ENCODE measurements at regions not wholly inside any gene's neighbourhood (a gene's known extent, or its start where the extent isn't known, plus 50 kb on each side); places are given as distances from the start of the nearest gene placed in this dataset.
"Not testable (repeated sequence)": the region's sequence is repeated elsewhere in the genome, so short reads cannot be mapped to it uniquely, and the experiment has no call there.

GRCh38 chr4:89491761-89492160, 184.2 kb upstream of the GPRIN3 start:
- no peak for DNase-seq

DNA sequence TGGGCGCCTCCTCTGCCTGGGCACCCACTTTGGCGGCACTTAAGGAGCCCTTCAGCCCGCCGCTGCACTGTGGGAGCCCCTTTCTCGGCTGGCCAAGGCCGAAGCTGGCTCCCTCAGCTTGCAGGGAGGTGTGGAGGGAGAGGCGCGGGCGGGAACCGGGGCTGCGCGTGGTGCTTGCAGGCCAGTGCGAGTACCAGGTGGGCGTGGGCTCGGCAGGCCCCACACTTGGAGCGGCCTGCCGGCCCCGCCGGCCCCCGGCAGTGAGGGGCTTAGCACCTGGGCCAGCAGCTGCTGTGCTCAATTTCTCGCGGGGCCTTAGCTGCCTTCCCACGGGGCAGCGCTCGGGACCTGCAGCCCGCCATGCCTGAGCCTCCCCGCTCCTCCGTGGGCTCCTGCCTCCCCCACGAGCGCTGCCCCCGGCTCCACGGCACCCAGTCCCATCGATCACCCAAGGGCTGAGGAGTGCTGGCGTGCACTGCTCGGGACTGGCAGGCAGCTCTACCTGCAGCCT, 182.4 kb upstream of the GPRIN3 start:
- DNase-seq: not testable (repeated sequence)

DNA sequence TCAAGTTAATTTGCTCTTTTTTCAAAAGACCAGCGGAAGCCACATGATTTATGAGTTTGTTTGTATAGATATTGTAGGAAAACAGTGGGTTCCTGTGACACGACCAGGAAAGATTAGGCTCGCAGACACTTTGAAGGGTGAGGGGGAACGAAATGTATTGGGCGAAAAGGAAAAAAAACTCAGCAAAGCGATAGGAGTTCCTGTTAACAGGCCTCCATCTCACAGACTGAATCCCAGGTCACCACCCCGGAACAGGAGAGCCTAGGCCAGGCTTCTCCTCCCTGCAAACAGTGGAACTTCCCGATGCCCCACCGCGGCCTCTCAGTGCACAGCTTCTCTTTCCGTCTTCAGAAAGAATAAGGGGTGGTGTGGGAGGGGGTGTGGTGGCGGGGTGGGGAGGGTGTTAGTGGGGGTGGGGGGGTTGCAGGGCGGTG, 181.8 kb upstream of the GPRIN3 start:
- DNase-seq: no peak

DNA sequence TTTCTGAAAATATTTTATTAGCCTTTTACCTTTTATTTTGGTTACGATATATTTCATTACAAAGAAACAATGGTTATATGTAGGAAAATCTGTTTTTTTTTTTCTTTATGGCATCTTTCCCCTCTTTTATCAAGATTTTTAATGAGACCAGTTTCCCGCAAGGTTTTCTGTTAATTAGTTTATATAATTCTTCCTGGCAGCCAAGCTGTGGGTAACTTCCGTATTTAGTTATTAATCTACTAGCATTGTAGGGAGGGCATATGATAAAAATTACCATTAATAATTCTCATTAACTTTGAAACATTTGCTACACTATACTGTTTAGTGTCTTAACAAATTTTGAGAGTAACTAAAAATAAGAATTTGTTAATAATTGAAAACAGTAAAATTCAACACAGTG, 181.1 kb upstream of the GPRIN3 start:
- no peak for DNase-seq

GRCh38 chr4:89486673-89487072, 179.1 kb upstream of the GPRIN3 start:
- no peak for DNase-seq

DNA sequence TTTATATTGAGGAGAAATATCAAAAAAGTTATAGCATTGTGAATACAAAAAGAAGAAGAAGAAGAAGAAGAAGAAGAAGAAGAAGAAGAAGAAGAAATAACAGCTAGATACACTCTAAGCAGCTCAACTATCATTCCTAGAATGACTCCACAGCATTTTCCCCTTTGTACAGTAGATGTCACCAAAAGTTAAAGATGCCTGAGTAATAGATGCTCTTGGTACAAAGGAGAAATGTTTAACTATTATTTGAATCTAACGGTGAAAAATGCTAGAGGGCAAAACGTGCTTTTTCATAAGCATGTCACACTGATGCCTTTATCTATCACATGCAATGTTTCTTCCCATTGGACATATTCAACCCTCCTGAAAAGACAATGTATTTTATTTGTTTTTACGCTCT, 178.4 kb upstream of the GPRIN3 start:
- DNase-seq: no peak

DNA sequence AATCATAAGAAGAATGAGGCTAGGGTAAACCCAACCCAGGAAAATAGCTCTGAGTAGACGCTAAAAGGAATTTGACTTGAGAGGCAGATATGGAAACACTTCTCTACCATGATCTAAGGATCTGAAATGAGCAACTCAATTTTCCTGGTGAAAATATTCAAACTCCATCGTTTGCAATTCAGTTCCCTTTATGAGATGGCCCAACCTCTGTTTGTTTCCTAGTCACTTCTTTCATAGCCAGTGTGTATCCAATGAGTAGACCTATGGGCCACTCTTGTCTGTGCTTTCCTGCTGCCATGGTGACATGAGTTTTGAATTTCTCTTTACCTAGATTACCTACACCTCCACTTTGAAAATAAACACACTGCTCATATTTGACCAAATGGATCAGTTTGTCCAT, 176.2 kb upstream of the GPRIN3 start:
- no peak for DNase-seq

- no peak for DNase-seq
Measured at GRCh38 chr4:89482926-89483595, 175.5 kb upstream of the GPRIN3 start.

- DNase-seq: no peak
Measured at GRCh38 chr4:89482251-89482650, 174.7 kb upstream of the GPRIN3 start.

- DNase-seq: peak; percentile 48
Measured at GRCh38 chr4:89469930-89470375, 162.4 kb upstream of the GPRIN3 start.

DNA sequence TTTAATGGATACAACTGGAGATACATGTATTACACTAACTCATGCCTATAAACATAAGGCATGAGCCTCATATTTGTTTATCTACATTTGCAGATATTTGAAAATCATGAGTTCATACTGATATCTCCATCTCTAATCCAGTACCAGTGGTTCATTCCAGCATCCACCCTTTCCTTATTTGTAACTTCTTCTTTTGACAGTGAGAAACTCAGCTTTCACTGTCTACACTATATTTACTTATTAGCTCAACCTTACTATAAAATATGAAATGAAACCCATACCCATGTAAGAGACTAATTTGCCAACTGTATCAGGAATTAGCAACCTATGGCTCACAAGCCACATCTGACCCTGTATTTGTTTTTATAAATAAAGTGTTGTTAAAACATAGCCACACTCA, 161.9 kb upstream of the GPRIN3 start:
- no peak for DNase-seq

DNA sequence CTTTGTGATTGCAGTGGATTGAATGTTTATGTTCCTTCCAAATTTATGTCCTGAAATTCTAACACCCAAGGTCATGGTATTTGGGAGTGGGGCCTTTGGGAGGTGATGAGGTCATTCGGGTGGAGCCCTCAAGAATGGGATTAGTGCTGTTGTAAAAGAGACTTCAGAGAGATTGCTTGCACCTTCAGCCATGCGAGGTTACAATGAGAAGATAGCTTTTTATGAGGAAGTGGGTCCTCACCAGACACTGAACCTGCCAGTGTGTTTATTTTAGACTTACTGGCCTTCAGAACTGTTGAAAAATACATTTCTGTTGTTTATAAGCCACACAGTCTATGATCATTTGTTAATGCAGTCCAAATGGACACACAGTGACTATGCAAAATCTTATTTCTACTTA, 161.0 kb upstream of the GPRIN3 start:
- no peak for DNase-seq

DNA sequence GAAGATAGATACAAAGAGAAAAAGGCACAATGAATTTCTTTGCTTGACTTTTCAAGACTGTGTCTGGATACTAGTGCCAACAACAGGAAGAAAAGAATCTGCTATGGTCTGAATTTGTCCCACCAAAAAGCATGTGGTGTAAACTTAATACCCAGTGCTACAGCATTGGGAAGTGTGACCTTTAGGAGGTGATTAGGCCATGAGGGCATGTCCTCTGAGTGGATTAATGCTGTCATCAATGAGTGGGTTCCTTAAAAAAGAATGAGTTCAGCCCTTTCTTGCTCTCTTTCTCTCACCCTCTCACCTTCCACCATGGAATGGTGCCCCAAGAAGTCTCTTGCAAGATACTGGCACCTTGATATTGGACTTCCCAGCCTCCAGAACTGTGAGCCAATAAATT, 155.7 kb upstream of the GPRIN3 start:
- DNase-seq: no peak

DNA sequence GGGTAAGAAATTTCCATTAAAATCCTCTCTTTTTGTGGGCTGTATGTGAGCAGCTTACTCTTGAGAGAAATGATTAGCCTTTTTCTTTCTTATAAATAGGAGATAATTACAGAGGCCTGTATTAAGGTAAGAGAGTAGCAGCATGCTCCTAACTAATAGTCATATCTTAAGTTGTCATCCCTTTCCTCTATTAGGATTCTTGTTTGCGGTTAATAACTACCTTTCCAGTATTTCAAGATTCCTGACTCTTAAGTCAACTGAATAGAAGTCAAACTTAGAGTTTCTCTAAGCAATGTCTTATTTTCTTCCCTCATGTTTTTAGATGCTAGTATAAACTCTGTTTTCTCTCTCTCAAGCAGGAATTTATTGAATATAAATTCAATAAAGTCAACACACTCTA, 139.9 kb upstream of the GPRIN3 start:
- no peak for DNase-seq

GRCh38 chr4:89446193-89446592, 138.6 kb upstream of the GPRIN3 start:
- no peak for DNase-seq

- DNase-seq: no peak
Measured at GRCh38 chr4:89439533-89439932, 131.9 kb upstream of the GPRIN3 start.

DNA sequence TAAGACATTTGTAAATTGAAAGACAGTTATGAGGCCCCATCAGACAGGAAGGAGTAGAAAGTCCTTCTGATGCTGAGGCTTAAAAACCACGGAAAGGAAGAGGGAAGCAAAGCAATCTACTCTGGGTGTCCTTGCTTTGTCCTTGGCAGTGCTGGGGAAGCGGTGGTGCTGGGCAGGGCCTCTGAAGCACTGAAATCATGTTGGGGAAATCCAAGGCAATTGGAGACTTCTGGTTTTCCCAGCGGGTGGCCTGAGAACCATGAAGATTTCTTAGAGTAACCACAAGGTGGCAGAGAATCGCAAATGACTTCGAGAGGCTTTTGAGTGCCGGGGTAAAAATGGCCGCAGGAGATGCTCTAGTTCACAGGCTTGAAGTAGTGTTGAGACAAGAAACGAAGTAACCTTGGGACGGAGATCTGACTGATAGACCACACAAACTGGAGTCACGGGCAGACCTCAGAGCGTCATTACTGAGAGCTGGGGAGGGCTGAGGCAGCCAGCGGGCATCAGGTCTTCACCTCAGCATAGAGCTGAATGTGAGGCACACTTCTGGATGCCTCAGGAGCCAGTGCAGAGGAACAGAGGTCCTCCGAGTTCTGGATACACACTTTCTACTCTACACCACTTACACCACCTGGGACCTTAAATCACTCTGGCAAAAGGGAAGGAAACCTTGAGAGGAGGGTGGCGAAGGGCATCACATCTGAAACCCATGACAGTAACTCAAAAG, 130.7 kb upstream of the GPRIN3 start:
- peak; percentile 61 for DNase-seq

- no peak for DNase-seq
Measured at GRCh38 chr4:89434364-89434988, 126.9 kb upstream of the GPRIN3 start.

DNA sequence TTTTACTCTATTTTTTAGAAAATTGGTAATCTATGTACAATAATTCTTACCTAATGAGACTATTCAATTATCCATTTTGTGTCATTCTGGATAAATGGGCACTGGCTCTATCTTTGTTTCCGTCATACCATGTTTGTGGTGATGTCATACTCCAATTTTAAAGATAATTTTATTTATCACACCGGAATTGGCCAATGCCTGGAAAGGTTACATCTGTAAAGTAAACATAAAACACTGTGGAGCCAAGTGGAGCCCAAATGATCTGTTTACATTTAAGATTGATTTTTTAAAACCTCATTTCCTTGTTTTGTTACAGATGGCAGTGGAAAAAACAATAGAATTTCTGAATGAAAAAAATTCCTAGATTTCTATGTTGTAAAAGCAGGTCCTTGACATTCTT, 120.2 kb upstream of the GPRIN3 start:
- DNase-seq: no peak

DNA sequence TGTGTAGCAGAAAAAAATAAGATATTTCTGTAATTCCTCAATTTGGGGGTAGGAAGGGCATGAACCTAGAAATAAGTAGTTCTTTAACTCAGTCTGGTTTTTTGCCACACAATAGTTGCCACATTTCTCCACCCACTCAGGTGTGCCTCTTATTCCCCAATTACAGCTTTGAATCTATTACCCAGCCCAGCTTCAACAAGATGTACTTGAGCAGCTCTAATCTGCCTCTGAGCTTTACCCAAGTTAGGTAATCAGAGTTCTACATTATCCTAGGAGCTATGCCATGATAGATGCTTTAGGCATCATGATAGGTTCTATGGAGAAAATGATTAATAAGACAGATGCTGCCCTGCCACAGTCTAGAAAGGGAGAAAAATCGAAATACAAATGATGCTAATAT, 117.4 kb upstream of the GPRIN3 start:
- DNase-seq: no peak

GRCh38 chr4:89422441-89422990, 114.9 kb upstream of the GPRIN3 start:
- no peak for DNase-seq

DNA sequence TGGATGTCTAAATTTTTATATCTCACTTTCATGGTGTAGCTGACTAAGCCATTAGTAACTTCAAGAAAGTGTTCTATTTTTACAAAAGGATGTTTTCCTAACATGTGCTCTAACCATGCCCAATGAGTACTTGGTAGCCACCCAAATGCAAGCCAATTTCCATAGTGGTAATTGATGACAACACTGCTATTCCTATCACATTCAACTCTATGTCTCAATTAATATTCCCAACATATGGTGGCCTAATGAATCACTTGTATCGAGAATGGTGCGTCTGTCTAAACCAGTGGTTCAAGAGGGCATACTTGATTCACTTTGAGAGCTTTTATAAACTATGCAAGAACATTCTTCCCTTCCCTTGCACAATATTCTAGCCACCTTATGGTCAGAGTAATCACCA, 112.9 kb upstream of the GPRIN3 start:
- DNase-seq: no peak

GRCh38 chr4:89419111-89419695, 111.6 kb upstream of the GPRIN3 start:
- DNase-seq: no peak

Data from stimulated activated CD4-positive, alpha-beta T cell treated with anti-CD3 and anti-CD28 coated beads, Interleukin-4, amount 100 ng/mL, for 24 hours (primary cell).